ENCODE measurements at regions not wholly inside any gene's neighbourhood (a gene's known extent, or its start where the extent isn't known, plus 50 kb on each side); places are given as distances from the start of the nearest gene placed in this dataset.

- TF ChIP-seq CTCF (IDR thresholded peaks at IDR 0.05; ENCODE audit: poor library complexity), result no peak
- no peak for TF ChIP-seq EZH2 (IDR thresholded peaks at IDR 0.05; ENCODE audit: borderline replicate concordance)
Observed at GRCh38 chr2:221097568-221097915, 474.6 kb downstream of the EPHA4 start.

Data from hepatocyte (in vitro differentiated cells).